Central memory CD4-positive, alpha-beta T cell (primary cell): ENCODE measurements at regions not wholly inside any gene's neighbourhood (a gene's known extent, or its start where the extent isn't known, plus 50 kb on each side); places are given as distances from the start of the nearest gene placed in this dataset.
"Not testable (repeated sequence)": the region's sequence is repeated elsewhere in the genome, so short reads cannot be mapped to it uniquely, and the experiment has no call there.

Experiments
- DNase-seq: peaks from one replicate; pipeline ENCODE4 v3.0.0; 2022

GRCh38 chr15:81897057-81897677 lies 148.7 kb downstream of the MEX3B start:
- DNase-seq, result no peak

DNA sequence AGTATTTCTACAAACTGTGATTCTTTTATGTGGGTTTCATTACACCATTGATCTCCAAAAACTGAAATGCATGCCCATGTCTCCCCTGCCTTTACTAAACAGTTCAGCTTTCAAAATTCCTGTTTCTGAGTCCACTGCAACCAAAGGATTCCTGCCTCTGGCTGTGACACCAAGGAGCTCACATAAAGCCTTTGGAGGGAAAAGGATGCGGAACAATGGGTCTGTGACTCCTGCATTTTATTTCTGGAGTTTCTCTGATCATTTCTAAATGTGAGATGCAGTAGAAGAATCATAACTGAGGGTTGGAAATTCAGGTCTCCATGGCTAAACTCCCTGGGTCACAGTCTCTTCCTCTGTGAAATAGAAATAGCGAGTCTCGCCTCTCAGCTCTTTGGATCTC lies 149.5 kb downstream of the MEX3B start:
- DNase-seq, result no peak

DNA sequence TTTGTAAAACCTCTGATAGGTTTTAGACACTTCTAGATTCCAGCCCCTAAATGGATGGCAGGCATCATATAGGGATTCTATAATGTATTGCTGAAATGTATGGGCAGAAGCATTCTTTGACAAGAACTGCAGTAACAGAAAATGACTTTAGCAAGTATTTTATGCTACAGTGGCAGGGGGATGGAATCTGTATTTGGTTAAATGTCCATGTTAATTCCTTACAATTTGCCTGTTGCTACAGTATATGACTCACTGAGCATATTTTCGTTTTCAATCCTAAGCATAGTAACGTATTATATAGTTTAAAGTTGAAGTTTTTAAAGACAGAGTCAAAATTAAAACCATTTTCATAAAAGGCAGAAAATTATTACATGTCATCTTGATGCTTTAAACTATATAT lies 150.1 kb downstream of the MEX3B start:
- DNase-seq, result no peak

DNA sequence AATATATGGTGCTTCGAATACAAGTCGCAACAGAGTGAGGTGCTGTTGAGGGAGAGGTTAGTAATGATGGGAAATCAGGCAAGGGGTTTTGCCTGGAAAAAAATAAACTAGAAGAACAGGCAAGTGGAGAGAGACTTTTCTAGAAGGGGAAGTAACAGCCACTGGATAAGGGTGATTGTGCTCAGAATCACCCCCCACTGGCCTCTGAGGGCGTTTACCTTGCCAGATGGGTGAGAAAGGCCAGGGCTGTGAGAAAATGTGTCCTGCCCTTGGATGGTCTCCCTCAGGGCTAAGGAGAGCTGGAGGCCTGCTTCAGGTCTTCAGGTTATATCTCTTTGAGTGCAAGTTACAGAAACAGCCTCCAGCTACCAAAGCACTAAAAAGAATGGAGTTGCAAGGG lies 151.8 kb downstream of the MEX3B start:
- DNase-seq, result no peak

- no peak for DNase-seq
These were observed 152.5 kb downstream of the MEX3B start for GRCh38 chr15:81893182-81893835.

DNA sequence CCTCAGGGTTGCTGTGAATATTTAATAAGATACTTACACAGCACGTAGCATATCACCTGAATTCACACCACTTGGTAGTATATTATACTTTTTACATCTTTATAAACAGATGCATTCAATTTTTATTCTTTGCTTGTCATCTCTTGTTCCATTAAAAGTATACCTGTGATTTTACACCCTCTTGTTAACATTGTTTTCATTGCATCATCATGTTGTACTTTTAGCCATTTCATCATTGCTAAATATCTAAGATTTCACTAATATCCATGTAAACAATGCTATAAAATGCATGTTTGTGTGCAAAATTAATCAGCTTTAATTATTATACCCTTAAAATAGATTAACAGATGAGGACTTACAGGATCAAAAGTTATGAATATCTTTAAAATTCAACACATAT lies 155.3 kb downstream of the MEX3B start:
- DNase-seq, result no peak

DNA sequence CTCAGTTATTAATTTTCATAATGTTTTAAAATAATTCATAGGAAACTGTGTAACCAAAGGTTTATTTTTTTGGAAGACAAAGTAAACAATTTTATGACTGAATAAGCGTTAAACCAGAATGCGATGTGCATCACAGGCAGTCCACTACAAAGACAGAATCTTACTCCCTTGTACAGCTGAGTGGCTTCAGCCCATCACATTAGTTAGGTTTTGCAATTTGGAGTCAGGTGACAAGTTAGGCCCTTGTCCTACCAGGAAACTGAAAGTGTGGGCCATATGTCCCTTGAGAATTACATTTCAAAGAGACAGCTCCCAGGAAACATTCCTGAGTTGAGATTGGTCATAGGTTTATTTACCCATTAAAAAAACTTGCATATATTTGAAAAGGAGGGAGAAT lies 156.3 kb downstream of the MEX3B start:
- DNase-seq, result no peak

- no peak for DNase-seq
These were observed 156.9 kb downstream of the MEX3B start for GRCh38 chr15:81888748-81889484.

DNA sequence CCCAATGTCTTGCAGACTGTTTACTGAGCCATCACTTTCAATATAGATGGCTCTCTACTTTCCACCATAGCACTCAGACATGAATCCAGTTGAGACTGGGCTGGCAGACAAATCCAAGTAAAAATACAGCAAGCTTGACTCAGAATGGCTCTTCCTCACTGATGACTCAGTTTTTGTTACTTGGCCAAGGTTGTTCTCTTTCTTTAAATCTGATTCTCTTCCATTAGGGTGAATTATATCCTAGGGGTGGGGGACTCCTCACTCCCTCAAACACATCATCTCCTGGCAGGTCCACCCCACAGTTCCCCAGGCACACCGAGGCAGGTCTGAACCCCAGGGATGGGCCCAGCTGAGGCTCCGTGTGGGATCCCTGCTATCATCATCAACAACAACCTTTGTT lies 157.9 kb downstream of the MEX3B start:
- no peak for DNase-seq

- DNase-seq, result not testable (repeated sequence)
These were observed 158.6 kb downstream of the MEX3B start for GRCh38 chr15:81887188-81887587.

GRCh38 chr15:81886591-81886990 lies 159.2 kb downstream of the MEX3B start:
- DNase-seq, result no peak

- DNase-seq, result no peak
These were observed 159.7 kb downstream of the MEX3B start for GRCh38 chr15:81886080-81886479.

- no peak for DNase-seq
These were observed 160.7 kb downstream of the MEX3B start for GRCh38 chr15:81885135-81885534.

GRCh38 chr15:81882504-81882903 lies 163.3 kb downstream of the MEX3B start:
- no peak for DNase-seq

DNA sequence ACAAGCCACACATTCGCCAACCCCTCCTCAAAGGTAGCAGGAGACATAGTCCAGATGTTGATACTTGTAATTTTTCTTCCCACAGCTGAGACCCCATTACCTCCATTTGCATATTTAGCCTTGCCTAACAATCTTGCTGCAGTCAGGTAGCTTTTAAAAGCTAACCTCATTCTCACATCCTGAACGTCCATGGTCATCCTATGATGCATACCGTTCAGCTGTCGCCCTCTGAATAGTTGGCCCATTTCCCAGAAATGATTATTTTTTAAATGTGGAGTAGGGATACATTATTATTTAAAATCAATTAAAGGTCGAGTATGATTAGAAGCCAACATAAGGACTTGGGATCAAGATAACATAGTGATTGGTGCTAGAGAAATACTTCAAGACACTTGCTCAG lies 165.0 kb downstream of the MEX3B start:
- DNase-seq, result no peak

DNA sequence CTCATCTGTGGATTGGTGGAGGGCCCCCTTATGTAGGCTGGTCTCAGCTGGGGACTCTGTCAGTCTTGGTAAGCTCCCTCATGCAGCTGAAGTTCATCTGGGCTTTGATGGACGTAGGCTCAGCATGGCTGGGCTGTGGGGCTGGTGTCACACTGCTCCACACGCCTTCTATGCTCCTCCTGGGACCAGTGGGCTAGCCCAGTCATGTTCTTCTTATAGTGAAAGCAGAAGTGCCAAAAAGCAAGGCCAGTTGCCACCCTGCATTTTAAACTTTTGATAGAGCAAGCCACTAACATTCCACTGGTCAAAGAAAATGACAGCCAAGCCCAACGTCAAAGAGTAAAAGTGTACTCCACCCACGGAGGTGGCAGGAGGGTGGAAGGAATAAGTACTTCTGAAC lies 165.5 kb downstream of the MEX3B start:
- no peak for DNase-seq

DNA sequence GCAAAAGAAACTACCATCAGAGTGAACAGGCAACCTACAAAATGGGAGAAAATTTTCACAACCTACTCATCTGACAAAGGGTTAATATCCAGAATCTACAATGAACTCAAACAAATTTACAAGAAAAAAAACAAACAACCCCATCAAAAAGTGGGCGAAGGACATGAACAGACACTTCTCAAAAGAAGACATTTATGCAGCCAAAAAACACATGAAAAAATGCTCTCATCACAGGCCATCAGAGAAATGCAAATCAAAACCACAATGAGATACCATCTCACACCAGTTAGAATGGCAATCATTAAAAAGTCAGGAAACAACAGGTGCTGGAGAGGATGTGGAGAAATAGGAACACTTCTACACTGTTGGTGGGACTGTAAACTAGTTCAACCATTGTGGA lies 170.1 kb downstream of the MEX3B start:
- DNase-seq, result not testable (repeated sequence)

DNA sequence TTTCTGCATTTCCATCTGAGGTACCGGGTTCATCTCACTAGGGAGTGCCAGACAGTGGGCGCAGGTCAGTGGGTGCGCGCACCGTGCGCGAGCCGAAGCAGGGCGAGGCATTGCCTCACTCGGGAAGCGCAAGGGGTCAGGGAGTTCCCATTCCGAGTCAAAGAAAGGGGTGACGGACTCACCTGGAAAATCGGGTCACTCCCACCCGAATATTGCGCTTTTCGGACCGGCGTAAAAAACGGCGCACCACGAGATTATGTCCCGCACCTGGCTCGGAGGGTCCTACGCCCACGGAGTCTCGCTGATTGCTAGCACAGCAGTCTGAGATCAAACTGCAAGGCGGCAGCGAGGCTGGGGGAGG lies 175.1 kb downstream of the MEX3B start:
- DNase-seq, result not testable (repeated sequence)

DNA sequence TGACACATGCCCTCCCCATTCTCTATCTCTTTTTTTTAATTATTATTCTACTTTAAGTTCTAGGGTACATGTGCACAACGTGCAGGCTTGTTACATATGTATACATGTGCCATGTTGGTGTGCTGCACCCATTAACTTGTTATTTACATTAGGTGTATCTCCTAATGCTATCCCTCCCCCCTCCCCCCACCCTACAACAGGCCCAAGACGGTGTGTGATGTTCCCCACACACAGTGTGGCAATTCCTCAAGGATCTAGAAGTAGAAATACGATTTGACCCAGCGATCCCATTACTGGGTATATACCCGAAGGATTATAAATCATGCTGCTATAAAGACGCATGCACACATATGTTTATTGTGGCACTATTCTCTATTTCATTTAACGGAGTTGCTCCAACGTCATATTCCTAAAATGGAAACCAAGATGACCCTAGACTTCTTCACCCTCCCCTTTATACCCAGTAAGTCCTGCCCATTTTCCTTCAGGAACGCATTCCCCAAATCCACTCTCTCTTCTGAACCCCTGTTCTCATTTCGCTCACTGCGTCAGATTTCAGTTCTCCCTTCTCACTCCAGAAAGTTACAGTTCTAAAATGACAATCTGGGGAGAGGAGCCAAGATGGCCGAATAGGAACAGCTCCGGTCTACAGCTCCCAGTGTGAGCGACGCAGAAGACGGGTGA lies 175.6 kb downstream of the MEX3B start:
- DNase-seq, result not testable (repeated sequence)

DNA sequence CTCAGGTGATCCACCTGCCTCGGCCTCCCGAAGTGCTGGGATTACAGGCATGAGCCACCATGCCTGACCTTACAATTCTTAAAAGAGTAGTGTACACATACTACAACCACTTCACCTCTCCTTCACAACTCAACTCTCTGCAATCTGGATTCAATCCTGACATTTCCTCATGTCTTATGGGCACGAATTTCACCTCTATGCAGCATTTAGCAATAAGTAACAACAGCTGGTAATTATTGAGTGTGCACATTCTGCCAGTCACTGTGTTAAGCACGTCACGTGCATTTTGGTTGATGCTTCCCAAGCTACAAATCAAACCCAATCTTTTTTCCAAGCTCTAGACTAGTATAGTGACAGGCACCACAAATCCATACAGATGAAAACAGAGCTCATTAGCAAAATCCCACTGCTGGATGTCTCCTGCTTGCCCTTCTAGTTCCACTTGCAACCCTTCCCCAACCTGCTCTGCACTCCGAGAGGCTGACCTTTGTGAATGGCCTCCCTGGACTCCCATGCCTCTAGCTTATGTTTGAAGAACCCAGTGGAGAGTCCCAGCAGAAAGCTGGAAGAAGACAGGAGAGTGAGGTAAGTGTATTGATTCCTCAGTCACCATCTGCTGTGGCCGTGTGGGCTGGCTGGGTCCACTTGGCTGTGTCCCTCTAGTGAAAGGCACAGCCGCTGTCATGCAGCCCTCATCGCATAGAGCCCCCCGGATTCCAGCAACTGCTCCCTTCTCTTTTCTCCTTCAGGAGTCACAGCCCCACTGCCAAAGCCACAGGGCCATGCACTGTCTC lies 176.5 kb downstream of the MEX3B start:
- no peak for DNase-seq

DNA sequence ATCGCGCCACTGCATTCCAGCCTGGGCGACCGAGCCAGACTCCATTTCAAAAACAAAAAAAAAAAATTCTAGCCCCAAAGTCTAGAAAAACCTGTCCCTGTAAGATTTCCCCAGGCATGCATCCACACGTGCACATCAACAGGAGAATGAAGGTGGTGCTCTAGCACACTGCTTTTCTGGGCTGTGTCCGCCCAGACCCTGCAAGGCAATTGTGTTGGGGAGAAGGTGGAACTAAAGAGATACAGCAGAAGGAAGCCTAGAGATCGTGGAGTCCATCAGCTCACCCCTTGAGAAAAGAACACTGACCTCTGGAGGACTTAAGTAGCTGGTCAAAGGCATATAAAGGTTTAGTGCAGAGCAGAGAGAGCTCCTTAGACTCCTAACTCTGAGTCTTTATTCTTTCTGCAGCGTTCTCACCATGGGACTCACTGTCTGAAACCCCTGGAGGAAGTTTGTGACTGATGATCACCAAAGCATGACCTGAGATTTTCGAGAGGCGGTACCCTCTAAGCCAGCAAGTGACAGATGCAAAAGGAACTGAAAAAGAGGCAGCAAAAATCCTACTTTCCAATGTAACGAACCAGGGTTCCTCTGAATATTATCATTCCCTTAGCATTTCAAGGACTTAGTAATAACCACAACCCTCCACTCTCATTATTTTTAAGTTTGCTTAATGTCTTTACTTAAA lies 179.8 kb downstream of the MEX3B start:
- no peak for DNase-seq

DNA sequence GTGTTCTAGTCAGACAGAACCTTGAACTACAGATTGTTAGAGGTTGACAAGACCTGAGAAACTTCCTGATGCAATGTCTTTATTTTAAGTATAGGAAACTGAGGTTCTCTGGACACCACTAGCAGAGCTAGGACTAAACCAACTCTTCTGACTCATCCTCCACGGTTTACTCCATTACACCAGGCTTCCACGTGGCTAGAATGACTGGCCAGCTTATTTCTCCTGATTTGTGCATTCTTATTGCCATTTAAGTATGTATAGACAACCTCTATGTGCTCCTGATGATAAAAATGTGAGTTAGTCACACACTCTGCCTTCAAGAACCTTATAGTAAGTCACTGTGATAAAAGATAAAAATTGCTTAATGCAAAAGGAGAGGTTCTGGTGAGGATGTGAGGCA lies 182.7 kb downstream of the MEX3B start:
- DNase-seq, result no peak
